B cell (primary cell): ENCODE measurements at regions not wholly inside any gene's neighbourhood (a gene's known extent, or its start where the extent isn't known, plus 50 kb on each side); places are given as distances from the start of the nearest gene placed in this dataset.

Experiments used
- EZH2 ChIP-seq: IDR thresholded peaks from 2 replicates; pipeline ENCODE4 v1.6.1; 2012; ENCODE audit warnings: borderline replicate concordance, low read depth, mild to moderate bottlenecking, moderate library complexity, low read length; ENCODE audit not compliant: insufficient read depth, poor library complexity, severe bottlenecking
- TF ChIP-seq, protein P1 (sequence below): fragments of 200-600 bp; IDR thresholded peaks from one replicate; pipeline ENCODE4 v1.8.0; 2022; ENCODE audit warnings: antibody characterized with exemption, mild to moderate bottlenecking

DNA sequence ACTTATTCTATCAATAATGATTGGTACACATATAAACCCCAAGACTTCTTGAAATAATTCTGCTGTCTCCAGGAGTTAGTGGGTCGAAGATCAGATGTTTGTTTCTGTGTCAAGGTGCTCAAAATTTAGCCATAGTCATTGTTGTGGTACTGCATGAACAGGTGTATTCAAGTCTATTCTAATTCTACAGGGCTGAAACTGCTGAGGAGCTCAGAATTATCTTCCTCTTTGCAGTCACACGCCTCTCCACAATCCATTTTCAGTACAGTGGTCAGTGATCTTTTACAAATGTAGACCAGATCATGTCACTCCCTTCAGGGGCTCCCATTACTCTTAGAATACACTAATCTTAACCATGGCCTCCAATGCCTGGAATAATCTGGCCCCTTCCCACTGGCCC, 527.5 kb downstream of the NTRK3 start:
- no peak for TF ChIP-seq EZH2
- TF ChIP-seq, protein P1, sequence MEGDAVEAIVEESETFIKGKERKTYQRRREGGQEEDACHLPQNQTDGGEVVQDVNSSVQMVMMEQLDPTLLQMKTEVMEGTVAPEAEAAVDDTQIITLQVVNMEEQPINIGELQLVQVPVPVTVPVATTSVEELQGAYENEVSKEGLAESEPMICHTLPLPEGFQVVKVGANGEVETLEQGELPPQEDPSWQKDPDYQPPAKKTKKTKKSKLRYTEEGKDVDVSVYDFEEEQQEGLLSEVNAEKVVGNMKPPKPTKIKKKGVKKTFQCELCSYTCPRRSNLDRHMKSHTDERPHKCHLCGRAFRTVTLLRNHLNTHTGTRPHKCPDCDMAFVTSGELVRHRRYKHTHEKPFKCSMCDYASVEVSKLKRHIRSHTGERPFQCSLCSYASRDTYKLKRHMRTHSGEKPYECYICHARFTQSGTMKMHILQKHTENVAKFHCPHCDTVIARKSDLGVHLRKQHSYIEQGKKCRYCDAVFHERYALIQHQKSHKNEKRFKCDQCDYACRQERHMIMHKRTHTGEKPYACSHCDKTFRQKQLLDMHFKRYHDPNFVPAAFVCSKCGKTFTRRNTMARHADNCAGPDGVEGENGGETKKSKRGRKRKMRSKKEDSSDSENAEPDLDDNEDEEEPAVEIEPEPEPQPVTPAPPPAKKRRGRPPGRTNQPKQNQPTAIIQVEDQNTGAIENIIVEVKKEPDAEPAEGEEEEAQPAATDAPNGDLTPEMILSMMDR, result no peak
